Erythroblast (primary cell): ENCODE measurements at regions not wholly inside any gene's neighbourhood (a gene's known extent, or its start where the extent isn't known, plus 50 kb on each side); places are given as distances from the start of the nearest gene placed in this dataset.

Experiments used
- GATA1 ChIP-seq: IDR thresholded peaks from 2 replicates; pipeline ENCODE4 v1.6.1; 2011; ENCODE audit warnings: low read depth, mild to moderate bottlenecking, control low read depth, low read length, moderate library complexity
- POLR2A ChIP-seq: IDR thresholded peaks from 2 replicates; pipeline ENCODE4 v1.6.1; 2011; ENCODE audit warnings: mild to moderate bottlenecking, low read length

GRCh38 chr9:100774962-100775361 lies 197.1 kb downstream of the CAVIN4 start:
- TF ChIP-seq POLR2A (no peak), GATA1 (no peak)
